Skeletal muscle cell (primary cell): ENCODE measurements at regions not wholly inside any gene's neighbourhood (a gene's known extent, or its start where the extent isn't known, plus 50 kb on each side); places are given as distances from the start of the nearest gene placed in this dataset.

Source experiments
- DNase-seq: peaks from one replicate; pipeline ENCODE4 v3.0.0-alpha.2; 2010; ENCODE audit warnings: low read depth
- H3K4me3 ChIP-seq: 2 replicates; pipeline ENCODE4 v1.5.1; 2011; ENCODE audit warnings: low read depth, mild to moderate bottlenecking, control low read depth, low read length, moderate library complexity

GRCh38 chr1:14017531-14017961, 317.6 kb downstream of the PRDM2 start:
- no peak for DNase-seq
- H3K4me3 ChIP-seq, result no peak overlapping the region

DNA sequence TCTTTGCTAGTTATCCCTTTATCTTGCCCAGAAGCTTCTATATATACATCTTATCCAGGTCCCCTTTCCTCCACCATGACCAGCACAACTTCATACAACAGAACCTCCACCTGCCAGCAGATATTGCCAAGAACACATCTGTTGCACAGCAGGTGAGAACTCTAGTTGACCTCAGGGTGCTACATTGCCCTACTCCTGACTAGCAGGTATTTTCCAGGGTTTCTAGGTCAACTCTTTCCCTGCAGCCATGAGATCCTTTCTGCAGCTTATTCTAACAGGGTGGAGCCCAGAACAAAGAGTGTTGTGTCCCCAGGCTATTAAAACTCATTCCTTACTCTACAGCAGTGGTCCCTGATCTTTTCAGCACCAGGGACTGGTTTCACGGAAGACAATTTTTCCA, 319.5 kb downstream of the PRDM2 start:
- no peak for DNase-seq
- H3K4me3 ChIP-seq, result no peak overlapping the region

DNA sequence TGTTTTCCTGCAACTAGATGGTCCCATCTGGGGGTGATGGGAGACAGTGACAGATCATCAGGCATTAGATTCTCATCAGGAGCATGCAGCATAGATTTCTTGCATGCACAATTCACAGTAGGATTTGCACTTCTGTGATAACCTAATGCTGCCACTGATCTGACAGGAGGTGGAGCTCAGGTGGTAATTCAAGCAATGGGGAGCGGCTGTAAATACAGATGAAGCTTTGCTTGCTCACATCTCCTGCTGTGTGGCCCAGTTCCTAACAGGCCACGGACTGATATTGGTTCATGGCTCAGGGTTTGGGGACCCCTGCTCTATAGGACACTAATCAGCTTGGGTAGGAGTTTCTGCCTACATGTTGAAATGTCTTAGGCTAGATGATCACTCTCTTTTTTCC, 320.0 kb downstream of the PRDM2 start:
- DNase-seq, result no peak

GRCh38 chr1:14027099-14027498, 327.1 kb downstream of the PRDM2 start:
- H3K4me3 ChIP-seq, result no peak overlapping the region
- no peak for DNase-seq

More for the DNA sequence above, 320.0 kb downstream of the PRDM2 start:
- no peak overlapping the region for H3K4me3 ChIP-seq

GRCh38 chr1:14031461-14031860, 331.5 kb downstream of the PRDM2 start:
- no peak overlapping the region for H3K4me3 ChIP-seq
- DNase-seq, result no peak

DNA sequence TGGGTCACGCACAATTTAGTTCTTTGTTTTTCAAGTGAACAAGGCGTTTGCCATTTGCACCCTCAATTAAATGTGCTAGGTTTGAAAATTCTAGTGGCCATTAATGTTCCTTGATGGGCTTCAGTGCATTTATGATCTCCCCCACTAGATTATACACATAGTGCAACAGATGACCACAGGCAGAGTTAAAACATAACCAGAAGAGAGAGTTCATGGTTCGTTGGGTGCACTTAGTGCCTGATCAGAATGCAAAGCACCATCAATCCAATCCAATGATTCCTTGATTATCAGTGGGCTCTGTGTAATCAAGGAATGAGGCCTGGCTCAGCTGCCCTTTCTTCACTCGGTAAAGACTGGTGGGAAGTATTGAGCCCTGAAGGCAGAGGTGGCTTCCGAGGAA, 334.5 kb downstream of the PRDM2 start:
- no peak overlapping the region for H3K4me3 ChIP-seq
- no peak for DNase-seq

DNA sequence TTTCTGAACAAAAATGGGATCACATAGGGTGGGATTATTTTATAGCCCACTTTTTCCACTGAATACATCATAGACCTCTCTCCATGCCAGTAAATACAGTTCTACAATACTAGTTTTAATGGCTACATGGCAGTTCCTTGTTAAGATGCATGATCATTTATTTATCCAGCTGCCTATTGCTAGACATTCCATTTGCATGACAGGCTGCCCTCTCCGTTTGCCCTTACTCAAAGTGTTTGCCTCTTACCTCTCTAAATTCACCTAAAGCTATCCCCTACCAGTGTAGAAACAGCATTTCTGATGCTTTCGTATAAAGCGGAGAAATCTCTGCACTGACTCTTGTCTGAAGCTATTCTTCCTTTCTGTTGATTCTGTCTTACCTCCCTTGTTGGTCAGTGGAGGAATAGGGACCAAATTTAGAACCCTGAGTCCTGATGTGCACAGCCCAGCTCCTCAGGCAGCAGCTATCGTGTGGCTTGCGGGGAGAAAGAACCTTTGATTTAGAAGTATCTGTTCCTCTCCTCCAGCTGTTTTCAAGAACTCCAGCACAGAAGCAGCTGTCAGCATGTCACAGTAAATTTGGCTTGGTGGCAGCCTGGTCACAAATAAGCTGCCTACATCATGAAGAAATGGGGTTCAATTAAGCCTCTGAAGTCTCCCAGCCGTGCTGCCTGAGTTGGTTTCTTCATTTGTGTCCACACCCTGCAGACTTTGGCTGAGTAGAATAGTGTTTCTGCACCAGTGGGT, 337.3 kb downstream of the PRDM2 start:
- no peak overlapping the region for H3K4me3 ChIP-seq
- DNase-seq, result no peak

GRCh38 chr1:14039582-14040430, 339.8 kb downstream of the PRDM2 start:
- no peak for DNase-seq
- H3K4me3 ChIP-seq, result no peak overlapping the region

DNA sequence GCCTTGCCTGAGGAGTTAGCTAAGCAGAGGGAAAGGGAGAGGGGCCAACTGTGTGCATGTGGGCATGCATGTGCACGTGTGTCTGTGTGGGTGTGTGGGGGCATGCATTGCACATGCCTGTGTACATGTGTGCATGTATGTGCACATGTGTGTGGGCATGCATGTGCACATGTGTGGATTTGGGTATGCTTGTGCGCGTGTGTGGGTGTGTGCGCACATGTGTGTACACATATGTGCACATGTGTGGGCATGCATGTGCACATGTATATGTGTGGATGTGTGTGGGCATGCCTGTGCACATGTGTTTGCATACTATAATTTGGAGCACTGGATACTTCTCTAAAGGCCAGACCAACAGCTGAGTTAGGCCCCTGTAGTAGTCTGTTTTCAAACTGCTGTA, 350.0 kb downstream of the PRDM2 start:
- DNase-seq, result no peak
- no peak overlapping the region for H3K4me3 ChIP-seq

DNA sequence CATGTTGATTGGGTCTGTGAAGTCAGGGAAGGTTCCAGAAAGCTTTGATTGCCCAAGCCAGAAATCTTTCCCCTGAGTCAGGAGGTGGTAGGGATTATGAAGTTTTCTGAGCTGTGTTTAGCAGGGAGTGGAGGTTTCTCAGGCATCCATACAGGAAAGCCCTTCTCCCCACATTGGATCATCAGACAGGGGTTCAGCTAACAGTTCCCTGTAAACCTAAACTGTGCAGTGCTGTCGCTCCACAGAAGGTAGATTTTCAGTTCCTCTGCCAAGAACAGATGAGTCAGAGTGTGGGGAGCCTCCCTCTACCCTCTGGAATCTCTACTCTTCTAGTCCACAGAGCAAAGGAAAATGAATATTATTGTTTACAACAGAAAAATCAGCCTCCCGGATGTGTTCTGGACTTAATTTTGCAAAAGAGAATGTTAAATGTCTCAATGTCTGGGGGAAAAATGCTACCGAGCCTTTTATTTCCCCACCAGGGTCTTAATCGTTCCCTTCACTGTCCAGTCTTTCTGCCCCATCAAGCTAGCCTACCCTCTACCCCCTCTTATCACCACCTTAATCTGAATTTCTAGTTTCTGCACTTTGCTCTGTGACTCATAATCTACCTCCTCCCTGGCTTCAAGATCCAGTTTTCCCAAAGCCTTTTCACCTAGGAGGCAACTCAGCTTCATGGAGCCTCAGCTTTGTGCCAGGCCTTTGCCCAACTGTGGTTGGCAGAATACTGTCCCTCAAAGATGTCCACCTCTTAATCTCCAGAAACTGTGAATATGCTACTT, 355.6 kb downstream of the PRDM2 start:
- DNase-seq, result no peak
- no peak overlapping the region for H3K4me3 ChIP-seq

- no peak for DNase-seq
- H3K4me3 ChIP-seq, result no peak overlapping the region
Measured at GRCh38 chr1:14057640-14058039, 357.7 kb downstream of the PRDM2 start.

DNA sequence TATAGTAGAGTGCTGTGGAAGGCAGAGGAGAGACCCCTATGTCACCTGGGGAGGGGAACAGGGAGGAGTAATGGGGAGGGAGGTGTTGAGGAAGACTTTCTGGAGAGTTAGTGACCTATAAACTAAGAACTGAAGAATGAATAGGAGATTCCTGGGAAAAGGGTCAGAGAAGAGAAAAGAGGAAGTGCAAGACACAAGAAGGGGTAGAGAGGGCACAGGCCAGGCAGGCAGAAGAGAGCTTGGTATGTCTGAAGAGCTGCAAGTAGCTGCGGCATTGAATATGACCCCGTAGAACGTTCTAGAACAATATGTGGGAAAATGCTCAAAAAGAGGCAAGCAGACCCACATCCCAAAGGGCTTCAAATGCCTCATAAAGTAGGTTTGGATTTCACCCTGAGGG, 361.2 kb downstream of the PRDM2 start:
- no peak for DNase-seq
- H3K4me3 ChIP-seq, result no peak overlapping the region

DNA sequence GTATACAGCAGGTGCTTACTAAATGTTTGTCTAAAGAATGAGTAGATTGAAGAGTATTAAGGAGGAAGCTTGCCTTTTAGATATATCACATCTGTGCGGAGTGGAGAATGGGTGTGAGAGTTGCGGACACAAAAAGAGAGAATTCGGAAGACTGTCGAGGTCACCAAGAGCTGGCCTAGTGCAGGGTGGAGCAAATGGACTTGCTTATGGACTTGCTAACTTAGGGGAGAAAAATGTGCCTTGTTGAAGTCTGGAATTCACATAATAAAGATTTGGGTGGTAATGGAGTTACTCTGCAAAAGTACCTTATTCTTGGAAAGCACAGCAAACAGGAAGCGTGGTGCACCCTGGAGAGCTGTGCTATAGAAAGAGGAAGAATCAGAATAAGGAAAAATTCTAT, 361.7 kb downstream of the PRDM2 start:
- H3K4me3 ChIP-seq, result no peak overlapping the region
- no peak for DNase-seq

DNA sequence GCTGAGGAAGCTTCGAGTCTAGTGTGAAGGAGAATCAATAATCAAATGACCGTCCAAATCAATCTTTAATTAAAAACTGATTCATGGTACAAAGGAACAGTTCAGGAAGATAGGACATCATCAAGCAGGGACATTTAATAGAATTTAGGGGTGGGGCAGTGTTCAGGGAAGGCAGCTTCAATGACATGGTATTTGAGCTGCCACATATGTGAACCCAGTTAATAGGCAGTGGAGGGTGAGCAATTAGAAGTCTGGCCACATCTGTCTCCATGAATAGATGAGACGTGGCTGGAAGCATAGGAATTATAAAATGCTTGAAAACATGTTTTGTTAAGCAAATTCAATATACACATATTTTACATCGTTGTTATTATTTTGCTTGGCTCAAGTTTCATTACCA, 362.7 kb downstream of the PRDM2 start:
- DNase-seq, result no peak
- H3K4me3 ChIP-seq, result no peak overlapping the region

DNA sequence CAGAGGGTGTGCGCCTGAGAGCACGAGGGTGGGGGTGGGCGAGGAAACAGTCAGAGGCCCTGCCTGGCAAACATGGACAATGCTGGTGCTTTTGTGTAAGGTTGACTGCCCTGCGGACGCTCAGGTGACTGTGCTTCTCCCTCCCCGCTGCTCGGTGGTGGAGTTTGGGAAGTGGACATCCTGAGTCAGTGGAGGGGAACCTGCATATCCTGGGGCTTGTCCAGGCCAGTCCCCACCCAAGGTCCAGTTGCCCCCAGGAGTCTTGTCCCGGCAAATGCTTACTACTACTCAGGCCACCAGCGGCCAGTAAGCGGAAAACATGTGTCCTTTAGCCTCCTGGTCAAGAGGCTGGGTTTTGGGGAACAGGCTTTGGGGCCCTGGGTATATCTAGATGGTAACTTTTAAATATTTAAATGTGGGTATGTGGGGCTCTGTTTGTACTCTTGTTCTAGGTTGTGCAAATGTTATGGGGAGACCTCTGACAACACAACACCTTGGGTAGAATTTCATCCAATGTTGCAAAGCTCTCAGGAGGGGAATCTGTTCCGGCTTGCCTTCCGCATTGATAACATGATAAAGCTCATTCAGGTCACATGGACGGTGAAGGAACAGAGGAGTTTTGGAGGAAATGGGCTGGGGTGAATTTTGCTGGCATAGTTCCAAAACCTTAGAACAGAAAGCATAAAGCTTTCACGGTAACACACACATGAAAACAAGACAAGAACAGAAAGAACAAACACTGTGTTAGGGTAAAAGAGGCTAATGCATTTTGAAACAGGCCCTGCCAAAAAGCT, 364.9 kb downstream of the PRDM2 start:
- DNase-seq, result no peak
- no peak overlapping the region for H3K4me3 ChIP-seq

DNA sequence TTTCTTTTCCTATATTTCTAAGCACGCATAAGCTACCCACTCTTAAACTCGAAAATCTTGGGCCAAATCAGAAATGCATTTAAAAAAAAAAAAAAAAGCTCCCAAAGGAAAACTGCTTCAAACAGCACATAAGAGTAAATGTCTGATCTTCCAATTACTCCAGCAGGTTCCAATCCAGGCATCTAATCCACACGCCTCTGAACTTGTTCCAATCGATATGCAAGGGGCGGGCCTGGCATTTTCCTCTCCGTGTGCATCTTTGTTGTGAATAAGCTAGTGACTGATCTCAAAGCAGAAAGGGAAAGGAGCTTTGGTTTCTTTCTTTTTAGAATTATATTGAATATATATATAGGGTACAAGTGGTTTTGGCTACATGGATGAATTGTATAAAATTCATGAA, 365.5 kb downstream of the PRDM2 start:
- no peak overlapping the region for H3K4me3 ChIP-seq
- DNase-seq, result no peak

DNA sequence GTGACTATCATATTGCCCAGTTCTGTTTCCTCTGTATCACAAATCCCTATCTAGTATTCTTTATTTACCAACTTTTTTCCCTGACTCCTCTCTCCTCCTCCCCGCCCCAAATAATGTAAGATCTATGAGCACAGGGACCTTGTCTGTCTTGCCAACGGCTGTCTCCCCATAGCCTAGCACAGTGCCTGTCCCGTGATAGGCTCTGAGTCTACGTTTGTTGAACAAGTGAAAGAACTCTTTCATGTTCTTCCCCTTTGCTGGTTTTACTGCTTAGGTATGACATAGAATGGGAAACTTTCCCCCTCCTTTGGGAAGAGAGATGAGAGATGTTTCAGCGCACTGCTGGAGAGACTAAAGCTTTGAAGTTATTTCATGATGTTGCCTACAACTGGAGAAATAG, 367.0 kb downstream of the PRDM2 start:
- no peak for DNase-seq
- H3K4me3 ChIP-seq, result no peak overlapping the region

DNA sequence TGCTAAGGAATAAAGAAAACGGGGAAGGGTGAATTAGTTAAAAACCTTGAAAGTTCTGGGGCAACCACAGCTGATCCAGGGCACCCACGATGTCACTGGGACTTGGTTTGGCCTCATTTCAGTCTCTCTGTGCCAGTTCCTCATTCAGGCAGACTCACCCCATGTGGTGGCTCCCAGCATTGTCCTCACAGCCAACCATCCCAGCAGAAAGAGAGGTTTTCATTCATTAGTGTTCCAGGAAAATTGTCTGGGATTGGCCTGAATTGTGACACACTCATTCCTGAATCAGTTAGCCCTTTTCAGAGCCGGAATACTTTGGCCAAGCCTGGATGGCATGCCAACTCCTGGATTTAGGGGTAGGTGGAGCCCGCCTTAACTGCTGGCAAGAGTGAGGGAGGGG, 367.7 kb downstream of the PRDM2 start:
- H3K4me3 ChIP-seq, result no peak overlapping the region
- DNase-seq, result no peak

GRCh38 chr1:14071581-14071980, 371.6 kb downstream of the PRDM2 start:
- DNase-seq, result no peak
- no peak overlapping the region for H3K4me3 ChIP-seq
